Activated naive CD8-positive, alpha-beta T cell treated with anti-CD3 and anti-CD28 coated beads, Interleukin-2, amount 50 U/mL, for 24 hours (primary cell): ENCODE measurements at regions not wholly inside any gene's neighbourhood (a gene's known extent, or its start where the extent isn't known, plus 50 kb on each side); places are given as distances from the start of the nearest gene placed in this dataset.

Experiments
- ATAC-seq: fragments of 150-1000 bp; cut with Tn5 transposase; one replicate; pipeline ENCODE4 v1.10.0; 2021
- DNase-seq: peaks from one replicate; pipeline ENCODE4 v3.0.0; 2021
- H3K27ac Mint-ChIP-seq: one replicate; pipeline ENCODE4 v1.8.0; 2021; ENCODE audit warnings: mild to moderate bottlenecking, mixed read lengths
- H3K27me3 Mint-ChIP-seq: one replicate; pipeline ENCODE4 v1.8.0; 2021; ENCODE audit warnings: mixed read lengths
- H3K36me3 Mint-ChIP-seq: one replicate; pipeline ENCODE4 v1.8.0; 2021; ENCODE audit warnings: low read depth, mixed read lengths
- H3K4me1 Mint-ChIP-seq: one replicate; pipeline ENCODE4 v1.8.0; 2021; ENCODE audit warnings: mixed read lengths
- H3K4me3 Mint-ChIP-seq: one replicate; pipeline ENCODE4 v1.8.0; 2021; ENCODE audit warnings: mild to moderate bottlenecking, moderate library complexity, mixed read lengths
- H3K9me3 Mint-ChIP-seq: one replicate; pipeline ENCODE4 v1.8.0; 2021; ENCODE audit warnings: mixed read lengths

DNA sequence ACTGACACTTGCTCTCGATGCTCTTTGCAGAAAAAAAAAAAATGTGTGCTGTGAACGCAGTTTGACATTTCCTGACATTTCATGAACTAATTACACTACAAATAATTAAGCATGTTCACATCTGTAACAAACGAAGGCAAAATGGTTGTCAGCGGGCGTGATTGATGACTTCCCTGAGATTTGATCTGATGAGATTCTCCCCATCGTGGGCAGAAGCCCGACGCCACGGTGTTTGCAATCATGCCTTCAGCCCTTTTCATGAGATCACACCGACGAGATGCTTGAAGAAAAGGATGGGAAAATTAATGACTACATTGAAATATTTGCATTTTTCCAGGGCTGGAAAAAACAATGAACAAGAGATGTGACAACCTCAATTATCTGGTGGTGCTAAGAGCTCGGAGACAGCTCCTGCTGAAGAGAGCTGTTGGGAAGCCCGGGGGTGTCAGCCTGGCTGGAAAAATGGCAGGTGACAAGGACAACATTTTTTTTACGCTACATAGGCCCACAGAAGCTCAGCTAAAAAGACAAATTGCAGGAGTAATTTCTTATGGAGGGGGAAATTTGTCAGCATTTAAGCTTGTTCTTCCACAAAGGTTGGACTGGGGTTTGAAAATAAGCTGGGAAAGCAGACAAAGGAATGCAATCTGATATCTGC is 259.4 kb upstream of the IRX3 start:
- H3K27ac Mint-ChIP-seq, result no peak overlapping the region
- peaks cover 4% of the 10 kb centered on the region for H3K9me3 Mint-ChIP-seq
- no peak overlapping the region for H3K4me3 Mint-ChIP-seq
- peaks cover 12% of the 10 kb centered on the region for H3K27me3 Mint-ChIP-seq
- H3K4me1 Mint-ChIP-seq, result no peaks in the 10 kb centered on the region
- no peak for ATAC-seq
- no peak for DNase-seq
- no peaks in the 10 kb centered on the region for H3K36me3 Mint-ChIP-seq

DNA sequence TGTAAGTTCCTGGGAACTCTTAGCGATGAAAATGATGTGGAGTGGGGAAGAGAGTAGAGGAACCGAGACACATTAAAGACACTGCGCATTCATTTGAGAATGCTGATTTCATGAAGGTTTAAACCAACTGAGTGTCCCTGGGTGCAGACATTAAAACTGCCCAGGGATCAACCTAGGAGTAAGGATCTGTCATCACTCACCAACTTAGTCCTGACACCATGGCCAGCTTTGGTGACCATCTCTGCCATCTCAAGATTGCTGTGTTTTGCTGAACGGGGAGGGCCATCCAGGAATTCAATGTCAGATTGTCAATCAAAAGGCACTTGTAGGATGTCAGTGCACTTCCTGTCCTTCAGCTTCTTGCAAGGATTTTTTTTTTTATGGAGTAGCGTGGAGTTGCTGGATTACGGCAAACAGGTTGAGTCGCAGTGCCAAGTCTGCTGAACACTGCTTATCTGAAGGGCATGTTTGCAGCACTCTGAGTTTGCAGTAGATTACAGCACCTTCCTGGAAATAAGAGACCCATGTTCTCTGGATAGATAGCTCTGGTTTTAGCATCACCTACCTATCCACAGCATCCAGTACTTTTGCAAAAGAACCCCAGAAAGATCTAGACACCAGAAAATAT is 258.1 kb upstream of the IRX3 start:
- no peak overlapping the region for H3K27ac Mint-ChIP-seq
- no peaks in the 10 kb centered on the region for H3K36me3 Mint-ChIP-seq
- no peak overlapping the region for H3K4me3 Mint-ChIP-seq
- no peak for ATAC-seq
- DNase-seq, result no peak
- no peaks in the 10 kb centered on the region for H3K9me3 Mint-ChIP-seq
- H3K27me3 Mint-ChIP-seq, result peaks cover 10% of the 10 kb centered on the region
- H3K4me1 Mint-ChIP-seq, result no peaks in the 10 kb centered on the region

DNA sequence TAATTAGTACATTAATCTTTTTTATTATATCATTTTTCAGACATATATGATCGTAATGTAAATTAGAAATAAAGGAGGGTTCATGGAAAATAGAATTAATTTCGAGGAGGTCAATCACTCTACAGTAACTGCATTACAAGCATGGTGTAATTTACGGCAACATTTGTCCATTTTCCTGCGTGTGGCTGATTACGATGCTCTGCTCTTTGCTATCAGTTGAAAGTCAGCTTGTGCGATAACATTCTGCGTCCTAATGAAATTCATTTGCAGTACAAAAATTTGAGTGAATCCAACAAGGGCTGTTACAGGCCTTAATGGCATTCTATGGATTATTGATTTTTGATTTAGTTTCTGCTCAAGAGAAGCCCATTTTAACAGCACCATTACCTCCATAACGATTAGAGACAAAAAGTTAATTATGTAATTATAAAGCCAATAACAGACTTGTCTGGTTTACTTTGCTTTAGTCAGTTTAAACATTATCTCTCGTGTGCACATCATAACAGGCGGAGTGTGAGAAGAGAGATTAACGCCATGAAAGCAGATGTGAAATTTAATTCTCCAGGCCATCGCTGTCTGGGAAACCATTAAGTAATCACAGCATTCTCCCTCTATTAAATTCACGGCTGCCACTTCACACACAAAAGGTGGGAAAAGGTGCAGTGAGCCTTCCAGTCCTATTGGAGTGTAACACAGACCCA is 256.4 kb upstream of the IRX3 start:
- no peaks in the 10 kb centered on the region for H3K4me1 Mint-ChIP-seq
- no peak for DNase-seq
- ATAC-seq, result no peak
- no peaks in the 10 kb centered on the region for H3K36me3 Mint-ChIP-seq
- peaks cover 7% of the 10 kb centered on the region for H3K27me3 Mint-ChIP-seq
- H3K27ac Mint-ChIP-seq, result no peak overlapping the region
- no peaks in the 10 kb centered on the region for H3K9me3 Mint-ChIP-seq
- H3K4me3 Mint-ChIP-seq, result no peak overlapping the region

- Mint-ChIP-seq H3K27me3 (peaks cover 3% of the 10 kb centered on the region), H3K4me3 (no peak overlapping the region), H3K27ac (no peak overlapping the region), H3K36me3 (no peaks in the 10 kb centered on the region), H3K9me3 (no peaks in the 10 kb centered on the region), H3K4me1 (no peaks in the 10 kb centered on the region)
- DNase-seq (no peak), ATAC-seq (no peak)
Measured at GRCh38 chr16:54540525-54541180, 254.1 kb upstream of the IRX3 start.

DNA sequence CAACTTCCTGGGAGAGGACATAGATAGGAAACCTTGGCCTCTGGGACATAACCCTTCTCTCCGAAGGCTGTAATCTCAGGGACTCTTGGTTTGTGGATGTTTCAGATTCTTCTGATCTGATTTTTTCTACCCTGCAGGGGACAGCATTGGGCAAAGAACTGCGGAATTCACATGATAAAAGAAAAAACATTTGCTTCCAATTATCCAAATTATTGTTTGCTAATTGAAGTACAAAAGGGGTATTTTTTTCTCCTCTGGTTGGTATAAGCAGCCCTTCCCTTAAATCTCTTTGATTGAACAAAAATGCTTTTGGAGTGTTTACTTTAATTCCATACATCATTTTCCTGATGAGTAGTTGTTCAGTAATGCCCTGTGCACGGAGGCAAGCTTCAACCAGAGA is 251.7 kb upstream of the IRX3 start:
- no peak for ATAC-seq
- Mint-ChIP-seq H3K27me3 (peaks cover 2% of the 10 kb centered on the region), H3K4me3 (no peak overlapping the region), H3K27ac (no peak overlapping the region), H3K9me3 (no peaks in the 10 kb centered on the region), H3K4me1 (no peaks in the 10 kb centered on the region), H3K36me3 (no peaks in the 10 kb centered on the region)
- DNase-seq, result no peak

- no peaks in the 10 kb centered on the region for H3K9me3 Mint-ChIP-seq
- H3K36me3 Mint-ChIP-seq, result no peaks in the 10 kb centered on the region
- H3K4me1 Mint-ChIP-seq, result no peaks in the 10 kb centered on the region
- H3K27ac Mint-ChIP-seq, result no peak overlapping the region
- H3K27me3 Mint-ChIP-seq, result peaks cover 2% of the 10 kb centered on the region
- H3K4me3 Mint-ChIP-seq, result no peak overlapping the region
- DNase-seq, result no peak
- no peak for ATAC-seq
Measured at GRCh38 chr16:54533856-54534490, 247.4 kb upstream of the IRX3 start.

DNA sequence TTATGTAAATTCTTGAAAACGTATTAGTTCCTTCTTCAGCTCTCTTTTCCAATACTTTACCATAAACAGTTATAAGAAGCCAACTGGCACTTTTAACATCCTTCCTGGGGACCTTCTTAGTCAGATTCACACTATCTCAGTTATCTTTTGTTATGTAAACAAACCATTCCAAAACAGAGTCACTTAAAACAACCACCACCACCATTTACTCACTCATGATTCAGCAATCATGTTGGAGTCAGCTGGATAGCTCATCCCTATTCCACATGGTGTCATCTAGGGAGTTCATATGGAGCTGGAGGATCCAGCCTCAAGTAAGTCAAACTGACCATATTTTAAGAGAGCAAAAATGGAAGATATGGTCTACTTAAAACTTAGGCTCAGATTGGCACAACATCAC is 240.3 kb upstream of the IRX3 start:
- no peak overlapping the region for H3K27ac Mint-ChIP-seq
- peaks cover 17% of the 10 kb centered on the region for H3K9me3 Mint-ChIP-seq
- H3K4me3 Mint-ChIP-seq, result no peak overlapping the region
- ATAC-seq (no peak), DNase-seq (no peak)
- H3K4me1 Mint-ChIP-seq, result no peaks in the 10 kb centered on the region
- H3K27me3 Mint-ChIP-seq, result no peaks in the 10 kb centered on the region
- no peaks in the 10 kb centered on the region for H3K36me3 Mint-ChIP-seq

- ATAC-seq, result no peak
- H3K9me3 Mint-ChIP-seq, result peaks cover 17% of the 10 kb centered on the region
- H3K27me3 Mint-ChIP-seq, result no peaks in the 10 kb centered on the region
- no peak overlapping the region for H3K4me3 Mint-ChIP-seq
- H3K4me1 Mint-ChIP-seq, result no peaks in the 10 kb centered on the region
- H3K27ac Mint-ChIP-seq, result no peak overlapping the region
- no peak for DNase-seq
- no peaks in the 10 kb centered on the region for H3K36me3 Mint-ChIP-seq
Measured at GRCh38 chr16:54526087-54526486, 239.5 kb upstream of the IRX3 start.

DNA sequence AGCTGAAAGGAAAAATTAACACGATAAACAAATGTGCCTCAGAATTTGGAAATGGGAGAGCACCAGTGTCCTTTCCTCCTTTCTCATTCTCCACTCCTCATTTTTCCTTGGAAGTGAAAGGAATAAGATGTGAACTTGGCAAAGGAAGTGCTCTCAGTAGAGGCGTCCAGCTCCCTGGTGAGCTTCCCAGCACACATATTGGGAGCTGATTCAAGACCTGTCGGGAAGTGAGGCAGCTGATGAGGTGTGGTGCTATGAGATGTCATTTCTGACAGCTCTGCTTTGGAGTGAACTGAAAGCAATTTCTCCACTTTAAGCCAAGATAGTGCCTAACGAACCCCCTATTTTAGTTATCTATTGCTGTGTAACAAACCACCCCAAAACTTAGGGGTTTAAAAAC is 238.5 kb upstream of the IRX3 start:
- H3K27ac Mint-ChIP-seq, result no peak overlapping the region
- ATAC-seq, result no peak
- no peak for DNase-seq
- peaks cover 17% of the 10 kb centered on the region for H3K9me3 Mint-ChIP-seq
- H3K36me3 Mint-ChIP-seq, result no peaks in the 10 kb centered on the region
- H3K27me3 Mint-ChIP-seq, result no peaks in the 10 kb centered on the region
- H3K4me1 Mint-ChIP-seq, result no peaks in the 10 kb centered on the region
- no peak overlapping the region for H3K4me3 Mint-ChIP-seq

- ATAC-seq (no peak), DNase-seq (no peak)
- Mint-ChIP-seq H3K9me3 (peaks cover 30% of the 10 kb centered on the region), H3K4me1 (no peaks in the 10 kb centered on the region), H3K4me3 (no peak overlapping the region), H3K27ac (no peak overlapping the region), H3K27me3 (no peaks in the 10 kb centered on the region), H3K36me3 (no peaks in the 10 kb centered on the region)
Measured at GRCh38 chr16:54522584-54522983, 236.0 kb upstream of the IRX3 start.

- peaks cover 26% of the 10 kb centered on the region for H3K9me3 Mint-ChIP-seq
- ATAC-seq (no peak), DNase-seq (no peak)
- H3K27ac Mint-ChIP-seq, result no peak overlapping the region
- no peaks in the 10 kb centered on the region for H3K36me3 Mint-ChIP-seq
- no peak overlapping the region for H3K4me3 Mint-ChIP-seq
- H3K27me3 Mint-ChIP-seq, result no peaks in the 10 kb centered on the region
- no peaks in the 10 kb centered on the region for H3K4me1 Mint-ChIP-seq
Measured at GRCh38 chr16:54521327-54521726, 234.7 kb upstream of the IRX3 start.

GRCh38 chr16:54519161-54519695 is 232.6 kb upstream of the IRX3 start:
- Mint-ChIP-seq H3K4me3 (no peak overlapping the region), H3K27me3 (no peaks in the 10 kb centered on the region), H3K27ac (no peak overlapping the region), H3K36me3 (no peaks in the 10 kb centered on the region), H3K4me1 (no peaks in the 10 kb centered on the region), H3K9me3 (peaks cover 14% of the 10 kb centered on the region)
- no peak for DNase-seq
- ATAC-seq, result no peak

DNA sequence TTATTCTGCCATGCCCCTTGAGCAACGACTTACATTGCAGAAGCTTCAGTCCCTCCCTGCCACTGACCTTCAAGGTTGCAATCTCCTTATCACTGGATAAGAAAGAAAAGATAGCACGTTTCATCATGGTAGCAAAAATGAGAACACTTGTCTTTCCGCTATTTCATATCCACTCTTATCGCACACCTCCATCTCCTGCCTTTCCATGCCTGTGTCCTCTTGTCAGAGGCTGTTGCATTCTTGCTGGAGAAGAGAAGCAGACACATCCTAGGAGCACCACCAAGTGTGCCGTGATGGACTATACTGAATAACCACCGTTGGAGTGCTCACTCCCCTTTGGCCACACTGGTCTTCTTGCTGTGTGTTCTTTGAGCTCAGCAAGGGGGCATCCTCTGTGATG is 230.6 kb upstream of the IRX3 start:
- Mint-ChIP-seq H3K27ac (no peak overlapping the region), H3K27me3 (no peaks in the 10 kb centered on the region), H3K4me1 (no peaks in the 10 kb centered on the region), H3K9me3 (peaks cover 14% of the 10 kb centered on the region), H3K4me3 (no peak overlapping the region), H3K36me3 (no peaks in the 10 kb centered on the region)
- DNase-seq (no peak), ATAC-seq (no peak)

- Mint-ChIP-seq H3K9me3 (peaks cover under 1% of the 10 kb centered on the region), H3K4me1 (no peaks in the 10 kb centered on the region), H3K27me3 (no peaks in the 10 kb centered on the region), H3K27ac (no peak overlapping the region), H3K36me3 (no peaks in the 10 kb centered on the region), H3K4me3 (no peak overlapping the region)
- no peak for DNase-seq
- no peak for ATAC-seq
Measured at GRCh38 chr16:54512467-54512995, 225.9 kb upstream of the IRX3 start.
